Mesenteric fat pad (tissue), 1 donor: ENCODE measurements at regions not wholly inside any gene's neighbourhood (a gene's known extent, or its start where the extent isn't known, plus 50 kb on each side); places are given as distances from the start of the nearest gene placed in this dataset.

Experiments used
- DNase-seq: peaks from one replicate; pipeline ENCODE4 v3.0.0-alpha.2; 2020; ENCODE audit warnings: low spot score
- donor health status: DM: yes; HTN: yes; CAD: no.

- DNase-seq = no peak
These were observed 606.6 kb upstream of the C9orf72 start for GRCh38 chr9:28179893-28180292.

- no peak for DNase-seq
These were observed 617.7 kb upstream of the C9orf72 start for GRCh38 chr9:28190981-28191380.

GRCh38 chr9:28197653-28198052 lies 624.4 kb upstream of the C9orf72 start:
- no peak for DNase-seq

GRCh38 chr9:28203036-28203435 lies 629.8 kb upstream of the C9orf72 start:
- DNase-seq = no peak

- no peak for DNase-seq
These were observed 633.0 kb upstream of the C9orf72 start for GRCh38 chr9:28206280-28206679.

GRCh38 chr9:28207657-28208056 lies 634.4 kb upstream of the C9orf72 start:
- no peak for DNase-seq

- no peak for DNase-seq
These were observed 635.8 kb upstream of the C9orf72 start for GRCh38 chr9:28209130-28209529.

GRCh38 chr9:28212979-28213378 lies 639.7 kb upstream of the C9orf72 start:
- DNase-seq = no peak

- no peak for DNase-seq
These were observed 642.4 kb upstream of the C9orf72 start for GRCh38 chr9:28215536-28216299.

- no peak for DNase-seq
These were observed 659.4 kb upstream of the C9orf72 start for GRCh38 chr9:28232686-28233085.

GRCh38 chr9:28234133-28234893 lies 661.0 kb upstream of the C9orf72 start:
- DNase-seq = no peak

- DNase-seq = no peak
These were observed 661.6 kb upstream of the C9orf72 start for GRCh38 chr9:28234894-28235277.

- no peak for DNase-seq
These were observed 676.1 kb upstream of the C9orf72 start for GRCh38 chr9:28249424-28249823.

- DNase-seq = no peak
These were observed 681.9 kb upstream of the C9orf72 start for GRCh38 chr9:28255174-28255573.

GRCh38 chr9:28260330-28260729 lies 687.0 kb upstream of the C9orf72 start:
- DNase-seq = no peak

- no peak for DNase-seq
These were observed 691.1 kb upstream of the C9orf72 start for GRCh38 chr9:28264368-28264767.

GRCh38 chr9:28267351-28267750 lies 694.1 kb upstream of the C9orf72 start:
- no peak for DNase-seq

GRCh38 chr9:28270156-28270555 lies 696.9 kb upstream of the C9orf72 start:
- DNase-seq = no peak

GRCh38 chr9:28272127-28272526 lies 698.8 kb upstream of the C9orf72 start:
- no peak for DNase-seq

GRCh38 chr9:28287455-28287854 lies 714.2 kb upstream of the C9orf72 start:
- DNase-seq = no peak

GRCh38 chr9:28289746-28290145 lies 716.5 kb upstream of the C9orf72 start:
- DNase-seq = no peak

GRCh38 chr9:28293369-28294090 lies 720.2 kb upstream of the C9orf72 start:
- DNase-seq = no peak
